Mucosa of rectum (tissue), 2 donors: ENCODE measurements at regions not wholly inside any gene's neighbourhood (a gene's known extent, or its start where the extent isn't known, plus 50 kb on each side); places are given as distances from the start of the nearest gene placed in this dataset.

Source experiments
- H3K27ac ChIP-seq, 2 donors: one replicate each; pipeline ENCODE4 v1.7.0; 2013; ENCODE audit warnings: inconsistent platforms in 2 of 2, low read depth in 2 of 2, low read length in 2 of 2
- H3K27me3 ChIP-seq, 2 donors: one replicate each; pipeline ENCODE4 v1.7.0; 2013; ENCODE audit warnings: low read length in 2 of 2; ENCODE audit not compliant: control insufficient read depth in 2 of 2, insufficient read depth in 2 of 2
- H3K36me3 ChIP-seq, 2 donors: one replicate each; pipeline ENCODE4 v1.7.0; 2013; ENCODE audit warnings: low read length in 2 of 2; ENCODE audit not compliant: control insufficient read depth in 2 of 2, insufficient read depth in 2 of 2
- H3K4me1 ChIP-seq, 2 donors: one replicate each; pipeline ENCODE4 v1.7.0; 2013; ENCODE audit warnings: low read length in 2 of 2, mild to moderate bottlenecking in 1 of 2; ENCODE audit not compliant: control insufficient read depth in 2 of 2, insufficient read depth in 2 of 2
- H3K4me3 ChIP-seq, 2 donors: one replicate each; pipeline ENCODE4 v1.7.0; 2013; ENCODE audit warnings: low read length in 2 of 2
- H3K9ac ChIP-seq, 2 donors: one replicate each; pipeline ENCODE4 v1.7.0; 2013; ENCODE audit warnings: low read length in 2 of 2, low read depth in 1 of 2, mild to moderate bottlenecking in 1 of 2
- H3K9me3 ChIP-seq, 2 donors: one replicate each; pipeline ENCODE4 v1.7.0; 2013; ENCODE audit warnings: low read length in 2 of 2; ENCODE audit not compliant: control insufficient read depth in 2 of 2
- donor health status: healthy.
- donor health status: Normal muscosa, but diverticular disease.

- H3K4me1 ChIP-seq: no peaks in the 10 kb centered on the region
- no peaks in the 10 kb centered on the region for H3K36me3 ChIP-seq
- H3K4me3 ChIP-seq: no peak overlapping the region
- H3K27me3 ChIP-seq: no peaks in the 10 kb centered on the region
- no peaks in the 10 kb centered on the region for H3K9me3 ChIP-seq
- H3K9ac ChIP-seq: no peak overlapping the region
- H3K27ac ChIP-seq: no peak overlapping the region
Observed at GRCh38 chr20:21832442-21833385, 127.2 kb downstream of the PAX1 start.

- H3K36me3 ChIP-seq: no peaks in the 10 kb centered on the region
- H3K4me3 ChIP-seq: no peak overlapping the region
- H3K27me3 ChIP-seq: no peaks in the 10 kb centered on the region
- H3K9me3 ChIP-seq: no peaks in the 10 kb centered on the region
- no peaks in the 10 kb centered on the region for H3K4me1 ChIP-seq
- H3K9ac ChIP-seq: no peak overlapping the region
- no peak overlapping the region for H3K27ac ChIP-seq
Observed at GRCh38 chr20:21826976-21827375, 121.5 kb downstream of the PAX1 start.

- Histone ChIP-seq H3K27me3 (no peaks in the 10 kb centered on the region), H3K27ac (no peak overlapping the region), H3K9ac (no peak overlapping the region), H3K4me3 (no peak overlapping the region), H3K36me3 (no peaks in the 10 kb centered on the region), H3K4me1 (no peaks in the 10 kb centered on the region), H3K9me3 (no peaks in the 10 kb centered on the region)
Observed at GRCh38 chr20:21821358-21821757, 115.9 kb downstream of the PAX1 start.

GRCh38 chr20:21820688-21821087 lies 115.2 kb downstream of the PAX1 start:
- Histone ChIP-seq H3K9me3 (no peaks in the 10 kb centered on the region), H3K4me1 (no peaks in the 10 kb centered on the region), H3K4me3 (no peak overlapping the region), H3K9ac (no peak overlapping the region), H3K27me3 (no peaks in the 10 kb centered on the region), H3K27ac (no peak overlapping the region), H3K36me3 (no peaks in the 10 kb centered on the region)

- no peaks in the 10 kb centered on the region for H3K4me1 ChIP-seq
- H3K4me3 ChIP-seq: no peak overlapping the region
- no peak overlapping the region for H3K27ac ChIP-seq
- H3K9ac ChIP-seq: no peak overlapping the region
- H3K27me3 ChIP-seq: no peaks in the 10 kb centered on the region
- no peaks in the 10 kb centered on the region for H3K9me3 ChIP-seq
- no peaks in the 10 kb centered on the region for H3K36me3 ChIP-seq
Observed at GRCh38 chr20:21820045-21820444, 114.6 kb downstream of the PAX1 start.

DNA sequence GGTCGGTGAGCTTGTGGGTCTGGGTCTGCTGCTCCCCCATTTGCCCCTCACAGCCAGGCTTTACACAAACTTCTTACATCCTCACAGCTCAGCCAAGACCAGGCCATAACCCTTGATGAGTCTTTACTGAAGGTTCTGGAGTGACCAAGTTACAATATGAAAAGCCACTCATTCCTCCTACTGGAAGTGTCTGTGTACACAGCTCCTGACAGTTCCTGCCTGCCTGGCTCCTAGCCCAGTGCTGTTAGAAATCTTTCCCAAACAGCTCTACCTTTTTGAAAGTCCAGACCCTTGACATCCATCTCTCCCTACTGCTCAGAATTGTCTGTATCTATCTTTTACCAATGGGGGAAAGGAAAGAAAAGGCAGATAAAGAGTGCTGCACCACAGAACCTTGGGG lies 106.9 kb downstream of the PAX1 start:
- no peaks in the 10 kb centered on the region for H3K27me3 ChIP-seq
- no peak overlapping the region for H3K27ac ChIP-seq
- H3K4me1 ChIP-seq: no peaks in the 10 kb centered on the region
- no peak overlapping the region for H3K9ac ChIP-seq
- H3K36me3 ChIP-seq: no peaks in the 10 kb centered on the region
- H3K4me3 ChIP-seq: no peak overlapping the region
- H3K9me3 ChIP-seq: no peaks in the 10 kb centered on the region

DNA sequence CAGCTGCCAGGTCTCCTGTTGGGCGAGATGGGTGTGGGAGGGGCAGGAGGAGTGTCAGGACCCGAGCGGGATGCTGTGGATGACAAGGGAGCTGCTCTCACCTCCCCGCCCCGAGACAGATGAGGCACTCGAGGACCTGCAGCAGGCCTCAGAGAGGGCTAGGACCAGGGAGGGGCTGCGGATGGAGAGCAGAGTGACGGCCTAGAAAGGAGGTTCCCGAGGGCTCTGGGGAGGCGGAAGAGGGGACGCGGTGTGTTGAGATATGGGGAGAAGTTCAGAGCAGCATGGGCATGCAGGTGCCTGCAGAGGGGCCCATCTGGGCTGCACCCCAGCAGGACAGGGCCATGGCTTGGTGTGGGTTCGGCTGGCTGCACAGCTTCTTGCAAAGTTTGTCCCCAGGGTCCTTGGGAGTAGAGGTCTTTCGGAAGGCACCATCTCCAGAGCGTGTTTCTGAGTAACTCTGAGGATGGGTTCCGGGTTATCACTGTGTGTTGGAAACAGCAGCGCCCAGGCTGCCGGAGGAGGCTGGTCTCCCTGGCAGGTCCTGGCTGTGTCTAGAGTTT lies 104.6 kb downstream of the PAX1 start:
- no peaks in the 10 kb centered on the region for H3K36me3 ChIP-seq
- no peaks in the 10 kb centered on the region for H3K9me3 ChIP-seq
- no peaks in the 10 kb centered on the region for H3K4me1 ChIP-seq

GRCh38 chr20:21808863-21809664 lies 103.6 kb downstream of the PAX1 start:
- Histone ChIP-seq H3K4me1 (no peaks in the 10 kb centered on the region), H3K27me3 (no peaks in the 10 kb centered on the region), H3K27ac (no peak overlapping the region), H3K9ac (no peak overlapping the region), H3K9me3 (no peaks in the 10 kb centered on the region), H3K4me3 (no peak overlapping the region), H3K36me3 (no peaks in the 10 kb centered on the region)

More for the DNA sequence above, 104.6 kb downstream of the PAX1 start:
- H3K27me3 ChIP-seq: no peaks in the 10 kb centered on the region
- H3K4me3 ChIP-seq: no peak overlapping the region
- no peak overlapping the region for H3K9ac ChIP-seq
- H3K27ac ChIP-seq: no peak overlapping the region

DNA sequence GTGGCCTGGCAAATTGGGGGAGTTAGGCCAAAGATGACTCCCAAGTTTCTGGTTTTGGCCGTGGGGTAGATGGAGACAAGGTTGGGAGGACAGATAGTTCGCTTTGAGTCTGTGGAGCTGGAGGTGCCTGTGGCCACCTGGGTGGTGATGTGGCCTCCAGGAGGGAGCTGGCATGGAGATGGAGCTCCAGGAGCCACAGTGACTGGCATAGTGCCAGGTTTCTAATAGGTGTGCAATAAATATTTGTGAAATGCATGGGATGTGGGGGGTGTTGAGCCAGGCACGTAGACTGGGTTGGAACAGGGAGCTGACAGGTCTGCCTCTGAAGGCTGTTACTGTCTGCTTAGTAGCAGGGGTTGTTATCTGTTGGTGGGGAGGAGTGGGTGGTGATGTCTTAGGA lies 102.7 kb downstream of the PAX1 start:
- no peaks in the 10 kb centered on the region for H3K27me3 ChIP-seq
- H3K9me3 ChIP-seq: no peaks in the 10 kb centered on the region
- H3K9ac ChIP-seq: no peak overlapping the region
- no peaks in the 10 kb centered on the region for H3K36me3 ChIP-seq
- no peak overlapping the region for H3K27ac ChIP-seq
- H3K4me3 ChIP-seq: no peak overlapping the region
- H3K4me1 ChIP-seq: no peaks in the 10 kb centered on the region

- no peak overlapping the region for H3K9ac ChIP-seq
- no peaks in the 10 kb centered on the region for H3K36me3 ChIP-seq
- H3K27ac ChIP-seq: no peak overlapping the region
- no peaks in the 10 kb centered on the region for H3K27me3 ChIP-seq
- no peaks in the 10 kb centered on the region for H3K4me1 ChIP-seq
- no peaks in the 10 kb centered on the region for H3K9me3 ChIP-seq
- no peak overlapping the region for H3K4me3 ChIP-seq
Observed at GRCh38 chr20:21804802-21805201, 99.3 kb downstream of the PAX1 start.
